GM10248 (cell line): ENCODE measurements at regions not wholly inside any gene's neighbourhood (a gene's known extent, or its start where the extent isn't known, plus 50 kb on each side); places are given as distances from the start of the nearest gene placed in this dataset.

ENCODE experiments used
- CTCF ChIA-PET: fragments of 300-600 bp; sonication (Branson Sonifier 250); formaldehyde crosslinking; extraction: SDS; loops from one replicate; lab custom pipeline; 2021; ENCODE audit warnings: antibody characterized with exemption; lab: Yijun Ruan, JAX
- POLR2A ChIA-PET: fragments of 350-650 bp; sonication (Branson Sonifier 250); formaldehyde crosslinking; extraction: SDS; loops from one replicate; lab custom pipeline; 2020; ENCODE audit warnings: antibody characterized with exemption; lab: Yijun Ruan, JAX
- DNase-seq: peaks from one replicate; pipeline ENCODE4 v3.0.0; 2012; ENCODE audit errors: extremely low spot score
- TF ChIP-seq, protein P1 (sequence below): IDR thresholded peaks from 2 replicates; pipeline ENCODE4 v1.5.1; 2012; ENCODE audit warnings: mild to moderate bottlenecking, low read depth; ENCODE audit errors: extremely low read depth, missing control alignments, control extremely low read depth

DNA sequence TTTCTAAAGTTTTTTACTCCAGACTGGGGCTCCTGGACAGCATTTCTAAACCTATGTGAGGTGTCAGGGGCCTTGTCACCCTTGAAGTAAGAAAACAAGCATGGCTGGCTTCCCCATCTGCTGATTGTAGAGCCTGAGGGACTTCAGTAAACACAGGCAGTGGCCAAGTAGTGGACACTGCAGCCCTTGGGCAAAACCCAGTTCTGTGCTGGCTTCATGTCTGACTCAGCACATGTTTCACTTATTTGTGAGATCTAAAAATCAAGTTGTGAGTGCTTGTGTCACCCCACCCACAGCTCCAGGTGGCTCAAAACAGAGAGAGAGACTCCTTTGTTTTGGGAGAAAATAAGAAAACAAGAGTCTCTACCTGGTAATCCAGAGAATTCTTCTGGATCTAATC lies 660.3 kb upstream of the VRK2 start:
- POLR2A ChIA-PET, result no interaction called here
- CTCF ChIA-PET, result no interaction called here
- no peak for DNase-seq
- TF ChIP-seq, protein P1, sequence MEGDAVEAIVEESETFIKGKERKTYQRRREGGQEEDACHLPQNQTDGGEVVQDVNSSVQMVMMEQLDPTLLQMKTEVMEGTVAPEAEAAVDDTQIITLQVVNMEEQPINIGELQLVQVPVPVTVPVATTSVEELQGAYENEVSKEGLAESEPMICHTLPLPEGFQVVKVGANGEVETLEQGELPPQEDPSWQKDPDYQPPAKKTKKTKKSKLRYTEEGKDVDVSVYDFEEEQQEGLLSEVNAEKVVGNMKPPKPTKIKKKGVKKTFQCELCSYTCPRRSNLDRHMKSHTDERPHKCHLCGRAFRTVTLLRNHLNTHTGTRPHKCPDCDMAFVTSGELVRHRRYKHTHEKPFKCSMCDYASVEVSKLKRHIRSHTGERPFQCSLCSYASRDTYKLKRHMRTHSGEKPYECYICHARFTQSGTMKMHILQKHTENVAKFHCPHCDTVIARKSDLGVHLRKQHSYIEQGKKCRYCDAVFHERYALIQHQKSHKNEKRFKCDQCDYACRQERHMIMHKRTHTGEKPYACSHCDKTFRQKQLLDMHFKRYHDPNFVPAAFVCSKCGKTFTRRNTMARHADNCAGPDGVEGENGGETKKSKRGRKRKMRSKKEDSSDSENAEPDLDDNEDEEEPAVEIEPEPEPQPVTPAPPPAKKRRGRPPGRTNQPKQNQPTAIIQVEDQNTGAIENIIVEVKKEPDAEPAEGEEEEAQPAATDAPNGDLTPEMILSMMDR, result no peak

GRCh38 chr2:57396355-57397098 lies 650.1 kb upstream of the VRK2 start:
- TF ChIP-seq, protein P1, result no peak
- CTCF ChIA-PET, result no interaction called here
- POLR2A ChIA-PET, result no interaction called here
- no peak for DNase-seq

- CTCF ChIA-PET, result interaction anchor here (1.1 kb wide), 1 partner anchor 185 kb away, joined by 3 read pairs; no protein-coding TSS in a partner anchor
- POLR2A ChIA-PET, result no interaction called here
- DNase-seq, result no peak
- TF ChIP-seq, protein P1, result no peak
Observed at GRCh38 chr2:57397550-57398360, 648.9 kb upstream of the VRK2 start.

GRCh38 chr2:57399057-57399456 lies 647.5 kb upstream of the VRK2 start:
- TF ChIP-seq, protein P1, result no peak
- ChIA-PET CTCF (no interaction called here), POLR2A (no interaction called here)
- DNase-seq, result no peak

DNA sequence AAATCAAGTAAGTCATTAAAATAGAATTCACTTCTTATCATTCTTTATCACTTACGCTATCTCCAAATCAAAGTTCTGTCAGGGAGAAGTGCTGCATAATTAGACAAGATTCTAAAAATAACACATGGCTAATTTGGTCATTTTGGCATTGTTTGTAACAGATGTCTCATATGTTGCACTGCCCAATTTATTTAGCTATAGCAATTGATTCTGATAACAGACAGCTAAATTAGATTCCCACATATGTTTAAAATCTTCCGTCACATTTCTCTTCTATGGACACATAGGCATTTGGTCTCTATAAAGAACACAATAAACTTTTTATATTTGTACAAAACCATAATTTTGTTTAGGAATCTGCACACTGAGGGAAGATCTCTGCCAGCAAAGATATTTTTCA lies 644.5 kb upstream of the VRK2 start:
- no peak for DNase-seq
- ChIA-PET POLR2A (no interaction called here), CTCF (no interaction called here)
- TF ChIP-seq, protein P1, result no peak

DNA sequence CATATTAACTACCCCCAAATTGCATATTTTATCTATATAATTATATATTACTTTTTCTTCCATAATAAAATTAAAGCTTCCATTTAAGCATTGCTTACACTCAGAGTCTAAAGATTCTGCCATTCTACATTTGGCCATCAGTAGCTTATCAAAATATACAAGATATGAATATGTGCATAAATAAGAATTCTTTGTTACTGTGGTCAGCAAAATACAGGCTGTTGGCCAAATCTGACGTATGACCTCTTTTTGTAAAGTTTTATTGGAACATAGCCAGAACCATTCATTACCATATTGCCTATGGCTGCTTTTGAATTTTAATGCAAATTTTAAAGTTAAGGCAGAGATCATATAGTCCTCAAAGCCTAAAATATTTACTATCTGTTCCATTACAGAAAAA lies 643.9 kb upstream of the VRK2 start:
- POLR2A ChIA-PET, result no interaction called here

More for the DNA sequence above, 643.9 kb upstream of the VRK2 start:
- TF ChIP-seq, protein P1, result no peak
- CTCF ChIA-PET, result no interaction called here
- DNase-seq, result no peak
